Kidney capillary endothelial cell (primary cell): ENCODE measurements at regions not wholly inside any gene's neighbourhood (a gene's known extent, or its start where the extent isn't known, plus 50 kb on each side); places are given as distances from the start of the nearest gene placed in this dataset.
A peak's percentile ranks its signal among the peaks of the same experiment; 100 is the strongest.
"Not testable (repeated sequence)": the region's sequence is repeated elsewhere in the genome, so short reads cannot be mapped to it uniquely, and the experiment has no call there.

Experiments used
- DNase-seq: peaks from one replicate; pipeline ENCODE4 v3.0.0-alpha.2; 2018; ENCODE audit warnings: low spot score

DNA sequence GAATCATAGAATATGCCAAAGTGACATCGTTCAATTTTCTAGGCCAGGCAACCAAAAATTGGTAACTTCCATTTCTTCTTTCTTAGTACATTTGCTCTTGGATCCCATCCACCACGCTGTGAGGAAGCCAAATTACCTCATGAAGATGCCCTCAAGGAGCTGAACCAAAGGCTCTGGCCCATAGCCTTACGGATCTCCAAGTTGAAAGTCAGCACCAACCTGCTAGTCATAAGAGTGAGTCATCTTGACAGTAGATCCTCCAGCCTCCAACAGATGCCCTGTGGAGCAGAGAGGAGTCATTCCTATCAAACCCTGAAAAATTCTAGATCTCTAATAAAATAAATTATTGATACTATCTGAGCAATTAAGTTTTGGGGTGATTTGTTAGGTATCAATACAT is 322.5 kb upstream of the COL8A1 start:
- DNase-seq: no peak

DNA sequence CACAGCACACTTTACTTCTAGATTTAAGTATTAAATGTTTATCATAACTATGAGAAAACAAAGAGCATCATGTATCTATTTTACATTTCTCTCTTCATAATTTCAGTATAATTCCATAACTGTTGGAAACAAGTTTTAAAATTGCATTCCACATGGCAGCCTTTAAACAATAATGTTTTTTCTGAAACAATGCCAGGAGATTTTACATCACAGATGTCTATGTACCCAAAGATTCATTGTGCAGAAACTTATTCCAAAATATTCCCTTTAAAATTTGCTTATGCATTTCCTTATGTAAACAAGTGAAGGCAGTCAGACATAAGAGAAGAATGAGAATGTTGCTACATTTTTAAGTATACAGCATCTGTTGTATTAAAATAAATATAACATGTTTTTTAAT is 324.9 kb upstream of the COL8A1 start:
- DNase-seq: no peak

DNA sequence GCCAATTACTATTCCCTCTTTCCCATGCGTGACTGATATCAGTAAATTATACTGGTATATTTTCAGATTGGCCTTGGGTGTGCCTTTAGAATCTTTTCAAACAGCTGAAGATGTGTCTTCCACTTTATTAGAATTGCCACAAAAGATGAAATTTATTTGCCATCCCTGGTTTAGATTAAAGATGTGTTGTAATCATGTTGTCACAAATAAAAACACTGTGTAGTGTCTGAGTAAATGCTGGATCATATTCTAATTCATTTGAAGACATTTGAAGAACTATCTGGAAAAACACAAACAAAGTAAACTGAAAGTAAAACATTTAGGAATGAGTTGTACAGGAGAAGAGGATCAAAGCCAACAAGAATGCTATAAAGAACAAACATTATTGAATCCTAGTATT is 339.7 kb upstream of the COL8A1 start:
- DNase-seq: no peak

DNA sequence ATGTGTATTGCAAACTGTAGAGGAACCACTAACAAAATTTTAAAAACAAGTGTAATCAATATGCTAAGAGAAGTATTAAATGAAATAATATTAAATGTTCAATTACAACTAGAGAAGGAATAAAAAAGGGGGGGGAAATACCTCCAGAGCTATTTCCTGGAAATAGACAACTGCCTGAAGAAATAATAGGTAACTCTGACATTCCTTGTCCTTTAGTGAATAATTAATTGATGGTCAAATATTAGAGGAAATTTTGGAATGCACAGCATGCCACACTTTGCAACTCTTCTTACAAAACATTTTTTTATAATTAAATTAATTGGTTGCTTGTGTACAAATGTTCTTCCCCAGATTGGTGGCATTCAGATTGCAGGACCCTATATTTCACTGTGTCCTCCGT is 342.6 kb upstream of the COL8A1 start:
- DNase-seq: no peak

DNA sequence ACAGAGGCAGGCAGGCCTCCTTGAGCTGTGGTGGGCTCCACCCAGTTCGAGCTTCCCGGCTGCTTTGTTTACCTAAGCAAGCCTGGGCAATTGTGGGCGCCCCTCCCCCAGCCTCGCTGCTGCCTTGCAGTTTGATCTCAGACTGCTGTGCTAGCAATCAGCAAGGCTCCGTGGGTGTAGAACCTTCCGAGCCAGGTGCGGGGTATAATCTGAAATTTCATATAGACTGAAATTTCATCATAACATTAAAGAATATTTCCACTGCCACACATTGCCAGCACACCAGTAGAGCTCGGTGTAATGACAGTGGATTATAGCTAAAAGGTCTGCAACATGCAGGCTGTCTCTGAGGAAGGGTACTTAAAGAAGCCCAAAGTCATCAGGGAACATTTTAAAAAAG is 344.3 kb upstream of the COL8A1 start:
- not testable (repeated sequence) for DNase-seq

DNA sequence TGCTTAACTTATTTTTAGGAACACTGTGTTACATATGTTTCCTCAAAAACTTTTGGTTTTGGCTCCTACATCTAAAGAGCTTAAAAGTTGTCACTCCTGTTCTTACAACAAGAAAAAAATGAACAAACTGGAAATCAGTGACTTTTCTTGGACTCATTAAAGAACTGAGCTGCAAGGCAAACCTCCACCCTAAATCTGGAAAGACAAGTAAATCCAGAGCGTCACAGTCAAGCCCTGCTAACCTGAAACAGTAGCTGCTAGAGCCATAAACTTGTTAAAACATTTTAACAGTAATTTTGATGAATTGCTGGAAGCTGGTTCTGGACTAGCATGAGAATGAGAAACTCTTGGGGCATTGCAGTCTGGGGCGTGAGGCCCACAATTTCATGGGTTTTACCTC is 350.5 kb upstream of the COL8A1 start:
- no peak for DNase-seq

DNA sequence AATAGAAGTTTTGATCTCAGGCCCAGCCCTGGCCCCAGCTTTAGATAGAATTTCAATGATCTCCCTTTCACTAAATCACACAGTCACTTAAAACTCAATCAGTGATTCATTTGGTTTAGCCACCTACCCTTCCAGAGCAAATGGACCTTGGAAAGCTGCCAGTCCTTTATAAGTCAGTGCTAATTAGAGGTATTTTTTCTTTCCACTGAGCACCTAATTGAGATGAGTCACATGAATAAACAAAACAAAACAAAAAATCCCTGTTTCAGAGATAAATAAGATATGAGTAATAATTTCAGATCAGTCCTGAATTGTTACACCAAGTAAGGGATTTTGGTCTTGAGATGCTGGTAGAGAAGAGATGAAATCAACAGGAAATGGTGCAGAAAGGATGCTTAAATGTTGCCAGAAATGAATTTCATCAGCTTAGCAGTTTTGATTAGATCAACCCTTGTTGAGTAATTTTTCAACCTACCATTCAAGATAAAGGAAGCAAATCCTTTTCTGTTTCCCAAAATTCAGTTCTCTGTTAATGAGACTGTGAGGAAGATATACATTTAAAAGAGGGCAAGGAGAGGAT is 352.0 kb upstream of the COL8A1 start:
- DNase-seq: no peak

DNA sequence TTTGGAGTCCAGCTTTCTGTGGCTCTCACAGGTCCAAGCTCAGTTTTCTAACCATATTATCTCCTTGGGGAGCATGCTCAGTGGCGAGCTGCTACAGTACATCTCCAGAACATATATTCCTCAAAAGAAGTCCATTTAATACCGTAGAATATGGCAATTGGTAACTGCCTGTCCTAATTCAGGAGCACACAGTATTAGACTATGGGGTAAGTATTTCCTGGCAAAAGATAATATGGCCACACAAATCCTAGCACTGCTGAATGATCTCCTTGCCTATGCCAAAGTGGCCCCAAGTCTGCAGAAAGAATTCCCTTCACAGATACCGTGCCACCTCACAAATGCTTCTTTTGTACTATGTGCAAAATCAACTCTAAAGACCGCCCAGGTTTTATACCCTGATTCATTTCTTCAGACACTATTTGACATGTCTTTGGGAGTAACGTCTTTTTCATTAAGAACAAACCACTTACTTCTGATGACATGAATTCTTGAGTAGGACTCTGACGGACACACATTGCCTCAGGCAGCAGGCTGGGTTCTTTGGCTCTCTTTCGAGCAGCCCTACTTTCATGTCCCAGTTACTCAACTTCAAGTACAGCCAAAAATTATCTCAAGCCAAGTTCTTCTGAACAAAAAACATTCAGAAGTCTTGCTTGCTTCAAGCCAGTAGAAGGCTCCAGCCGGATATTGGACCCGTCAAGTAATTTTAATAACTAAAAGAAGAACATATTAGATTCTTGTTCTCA is 368.3 kb upstream of the DCBLD2 start:
- no peak for DNase-seq

GRCh38 chr3:99256788-99257187 is 355.3 kb upstream of the DCBLD2 start:
- DNase-seq: no peak

DNA sequence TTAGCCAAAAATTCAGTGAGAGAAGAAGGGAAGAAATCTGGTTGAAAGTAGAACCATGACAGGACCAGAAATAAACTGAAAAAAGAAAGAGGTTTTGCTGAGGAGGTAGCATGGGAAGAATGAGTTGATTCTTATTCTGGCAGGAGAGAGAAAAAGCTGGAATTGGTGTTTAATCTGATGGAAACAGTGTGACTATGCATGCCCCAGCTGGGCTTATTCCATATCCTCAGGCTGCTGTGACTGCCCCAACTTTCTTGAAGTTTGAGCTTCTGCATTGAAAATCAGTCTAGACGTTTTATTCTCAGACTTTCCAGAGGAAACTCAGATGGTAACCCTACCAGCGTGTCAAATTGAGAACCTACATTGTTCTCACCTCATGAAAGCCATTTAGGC is 352.5 kb upstream of the DCBLD2 start:
- no peak for DNase-seq

DNA sequence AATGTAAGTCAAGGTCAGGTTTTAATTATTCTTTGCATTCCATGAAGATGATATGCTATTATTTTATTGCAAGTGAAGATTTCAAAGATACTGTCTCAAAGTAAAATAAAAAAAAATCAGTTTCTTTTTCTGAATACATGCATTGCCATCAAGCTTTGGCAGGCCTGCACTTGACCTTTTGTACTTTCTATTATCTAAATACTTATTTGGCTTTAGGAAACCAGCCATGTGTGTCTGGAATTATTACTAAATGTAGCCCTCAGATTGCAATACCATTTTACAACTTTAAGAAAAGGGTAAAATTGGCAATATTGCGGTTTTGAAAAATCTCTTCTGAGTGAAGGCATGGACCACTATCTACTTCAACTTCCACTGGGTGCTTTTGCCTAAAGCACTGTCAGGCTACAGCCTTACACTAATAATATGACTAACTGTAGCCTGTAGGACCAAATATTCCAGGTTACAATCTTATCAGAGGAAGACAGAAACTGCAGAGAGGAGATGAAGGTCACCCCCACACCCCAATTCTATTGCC is 349.4 kb upstream of the DCBLD2 start:
- no peak for DNase-seq

- DNase-seq: no peak
Observed at GRCh38 chr3:99250272-99250671, 348.8 kb upstream of the DCBLD2 start.

DNA sequence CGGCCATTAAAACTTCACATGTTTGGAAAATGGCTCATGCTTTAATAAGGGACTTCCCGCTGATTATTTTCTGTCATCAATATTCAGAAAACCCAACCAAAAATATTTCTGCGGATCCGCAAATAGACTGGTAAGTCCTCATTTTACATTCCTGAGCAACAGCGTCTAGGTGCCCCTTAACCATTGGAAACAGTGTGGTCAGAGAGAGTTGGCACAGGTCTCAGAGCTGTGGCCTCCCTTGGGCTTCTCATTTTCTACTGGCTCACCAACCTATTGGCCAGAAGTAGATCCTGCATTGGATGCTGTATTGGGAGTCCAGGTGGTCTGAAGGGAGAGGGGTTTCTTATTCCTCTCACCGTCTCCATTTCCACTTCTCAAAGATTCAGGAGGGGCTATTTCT is 348.1 kb upstream of the DCBLD2 start:
- no peak for DNase-seq

- DNase-seq: no peak
Observed at GRCh38 chr3:99248913-99249312, 347.4 kb upstream of the DCBLD2 start.

GRCh38 chr3:99248130-99248529 is 346.6 kb upstream of the DCBLD2 start:
- peak; percentile 26 for DNase-seq

DNA sequence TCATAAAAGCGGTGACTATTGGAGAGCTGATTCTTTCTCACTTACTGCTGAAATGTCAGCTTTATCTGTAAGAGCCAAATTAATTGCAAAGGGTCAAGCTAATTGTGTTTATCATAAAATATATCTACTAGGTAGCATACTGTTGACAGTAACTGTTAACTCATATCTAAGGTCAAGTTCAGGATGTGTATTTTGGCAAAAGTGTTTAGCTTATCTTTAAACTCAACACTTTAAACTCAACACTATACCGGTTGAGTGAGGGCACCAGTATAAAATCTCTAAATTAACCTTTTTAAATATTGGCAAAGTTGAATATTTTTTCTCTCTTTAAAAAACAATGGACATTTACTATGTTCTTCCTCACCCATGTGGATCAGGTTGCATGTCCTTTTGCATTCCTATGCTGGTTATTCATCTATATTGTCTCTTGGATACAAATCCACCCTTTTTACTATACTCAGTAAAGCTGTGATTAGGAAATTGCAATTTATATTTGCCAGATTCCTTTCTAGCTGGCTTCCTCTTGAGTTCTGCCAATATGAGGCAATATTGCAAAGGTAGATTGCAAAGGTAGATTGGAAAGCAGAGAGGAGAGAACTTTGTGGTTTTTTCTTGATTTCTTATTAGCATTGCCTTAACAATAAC is 344.6 kb upstream of the DCBLD2 start:
- DNase-seq: no peak

DNA sequence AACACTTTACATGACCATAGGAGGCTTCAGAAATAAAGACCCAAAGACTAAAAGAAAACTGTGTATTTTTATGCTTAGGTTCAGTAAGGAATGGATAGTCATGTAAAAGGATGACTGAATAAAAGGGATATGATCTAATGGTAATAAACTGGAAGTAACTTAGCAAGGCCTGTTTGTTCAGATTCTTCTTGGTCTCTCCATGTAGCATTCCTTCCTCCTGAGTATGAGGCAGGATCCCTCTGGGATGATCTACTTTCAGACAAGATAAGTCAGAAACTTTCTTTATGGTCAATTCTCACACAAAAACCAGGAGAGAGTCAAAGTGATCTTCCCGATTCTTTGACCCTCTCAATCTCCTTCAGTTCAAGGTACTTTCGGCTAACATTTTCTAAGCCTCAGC is 340.8 kb upstream of the DCBLD2 start:
- no peak for DNase-seq

- DNase-seq: no peak
Observed at GRCh38 chr3:99240700-99241099, 339.2 kb upstream of the DCBLD2 start.

GRCh38 chr3:99236576-99236975 is 335.1 kb upstream of the DCBLD2 start:
- no peak for DNase-seq

GRCh38 chr3:99232696-99233095 is 331.2 kb upstream of the DCBLD2 start:
- DNase-seq: no peak

DNA sequence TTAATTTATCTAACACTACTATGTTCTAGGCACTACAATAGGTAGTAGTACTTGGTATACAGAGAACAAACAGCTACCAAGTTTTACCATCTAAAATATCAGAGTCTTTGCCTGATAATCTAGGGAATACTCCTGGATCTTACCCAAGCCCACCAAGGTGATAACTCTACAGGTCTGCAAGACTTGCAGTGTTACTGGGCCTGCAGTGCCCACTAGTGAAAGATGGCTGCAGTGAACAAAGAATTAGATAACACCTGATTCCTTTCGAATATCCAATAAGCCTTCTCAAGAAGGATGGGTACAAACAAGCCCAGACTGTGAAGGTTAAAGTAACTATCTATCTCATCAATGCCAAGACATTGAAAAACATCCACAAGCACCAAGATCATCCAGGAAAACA is 317.0 kb upstream of the DCBLD2 start:
- DNase-seq: no peak

- no peak for DNase-seq
Observed at GRCh38 chr3:99212969-99213368, 311.5 kb upstream of the DCBLD2 start.

GRCh38 chr3:99211309-99211708 is 309.8 kb upstream of the DCBLD2 start:
- no peak for DNase-seq
